Gastroesophageal sphincter (tissue), 3 donors: ENCODE measurements at regions not wholly inside any gene's neighbourhood (a gene's known extent, or its start where the extent isn't known, plus 50 kb on each side); places are given as distances from the start of the nearest gene placed in this dataset.

ENCODE experiments used
- CTCF ChIP-seq, 4 experiments: fragments of 200-600 bp in 2 of 4; fragments of 450-650 bp in 2 of 4; sonication (generic) in 1 of 4; IDR thresholded peaks; one replicate each; pipeline ENCODE4 v1.5.1; 2017 to 2019; ENCODE audit warnings: antibody characterized with exemption in 4 of 4, mild to moderate bottlenecking in 2 of 4, moderate library complexity in 2 of 4
- POLR2A ChIP-seq, 2 donors: fragments of 450-650 bp; IDR thresholded peaks; one replicate each; pipeline ENCODE4 v1.6.1; 2017; ENCODE audit warnings: antibody characterized with exemption in 2 of 2, mild to moderate bottlenecking in 2 of 2, moderate library complexity in 1 of 2

DNA sequence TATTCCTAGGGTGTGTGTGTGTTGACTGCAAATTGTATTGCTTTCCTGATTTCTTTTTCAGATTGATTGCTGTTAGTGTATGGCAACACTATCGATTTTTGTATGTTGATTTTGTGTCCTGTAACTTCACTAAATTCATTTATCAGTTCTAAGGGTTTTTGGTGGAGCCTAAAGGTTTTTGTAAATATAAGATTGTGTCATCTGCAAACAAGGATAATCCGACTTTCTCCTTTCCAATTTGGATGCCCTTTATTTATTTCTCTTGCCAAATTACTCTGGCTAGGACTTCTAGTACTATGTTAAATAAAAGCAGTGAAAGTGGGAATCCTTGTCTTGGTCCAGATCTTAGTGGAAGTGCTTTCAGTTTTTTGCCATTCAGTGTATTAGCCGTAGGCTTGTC is 340.9 kb upstream of the KLF4 start:
- TF ChIP-seq CTCF (IDR thresholded peaks at IDR 0.05) (no peak), POLR2A (IDR thresholded peaks at IDR 0.05) (no peak)
